Keratinocyte (primary cell): ENCODE measurements at regions not wholly inside any gene's neighbourhood (a gene's known extent, or its start where the extent isn't known, plus 50 kb on each side); places are given as distances from the start of the nearest gene placed in this dataset.

Source experiments
- DNase-seq: peaks from one replicate; pipeline ENCODE4 v3.0.0-alpha.2; 2011; ENCODE audit warnings: low read depth, missing footprints, low spot score
- FAIRE-seq: peaks from 2 replicates; lab custom pipeline; 2011; peaks lifted over from hg19 to GRCh38; lab: Jason Lieb, UNC
- H2AFZ ChIP-seq: 2 replicates; pipeline ENCODE4 v1.6.0; 2012; ENCODE audit warnings: low read length, control low read depth, inconsistent platforms; ENCODE audit not compliant: control insufficient read depth
- H3K27ac ChIP-seq: 2 replicates; pipeline ENCODE4 v1.5.1; 2011; ENCODE audit warnings: low read length; ENCODE audit not compliant: control insufficient read depth, insufficient read depth
- H3K27me3 ChIP-seq: 3 replicates; pipeline ENCODE4 v1.6.0; 2011; ENCODE audit warnings: low read length; ENCODE audit not compliant: control insufficient read depth, insufficient read depth; ENCODE audit errors: extremely low read depth
- H3K36me3 ChIP-seq, 2 experiments: 2 replicates in 1 of 2; 3 replicates in 1 of 2; pipeline ENCODE4 v1.5.1; 2011; ENCODE audit warnings: low read length in 2 of 2, mild to moderate bottlenecking in 1 of 2; ENCODE audit not compliant: control insufficient read depth in 2 of 2, insufficient read depth in 2 of 2; ENCODE audit errors: extremely low read depth in 1 of 2
- H3K4me1 ChIP-seq: 3 replicates; pipeline ENCODE4 v1.5.1; 2011; ENCODE audit warnings: low read length; ENCODE audit not compliant: control insufficient read depth, insufficient read depth; ENCODE audit errors: extremely low read depth
- H3K4me2 ChIP-seq: 3 replicates; pipeline ENCODE4 v1.6.0; 2011; ENCODE audit warnings: low read depth, low read length; ENCODE audit not compliant: control insufficient read depth, insufficient read depth; ENCODE audit errors: extremely low read depth
- H3K4me3 ChIP-seq, 3 experiments: fragments of 200-600 bp in 1 of 3; sonication (generic) in 1 of 3; 2 replicates in 2 of 3; 3 replicates in 1 of 3; pipeline ENCODE4 v1.5.1; 2011 to 2016; ENCODE audit warnings: low read length in 3 of 3, mild to moderate bottlenecking in 3 of 3, control low read depth in 2 of 3, inconsistent platforms in 1 of 3, low read depth in 1 of 3, mixed read lengths in 1 of 3, mixed run types in 1 of 3, moderate library complexity in 1 of 3; ENCODE audit not compliant: control insufficient read depth in 2 of 3, insufficient read depth in 2 of 3; ENCODE audit errors: extremely low read depth in 1 of 3
- H3K79me2 ChIP-seq: 2 replicates; pipeline ENCODE4 v1.6.0; 2012; ENCODE audit warnings: low read length; ENCODE audit not compliant: control insufficient read depth, insufficient read depth
- H3K9ac ChIP-seq: 3 replicates; pipeline ENCODE4 v1.6.0; 2011; ENCODE audit warnings: low read length; ENCODE audit not compliant: control insufficient read depth, insufficient read depth; ENCODE audit errors: extremely low read depth
- H3K9me1 ChIP-seq: 3 replicates; pipeline ENCODE4 v1.6.0; 2011; ENCODE audit warnings: low read length; ENCODE audit not compliant: control insufficient read depth, insufficient read depth; ENCODE audit errors: extremely low read depth
- H3K9me3 ChIP-seq: 2 replicates; pipeline ENCODE4 v1.5.1; 2012; ENCODE audit warnings: low read depth, low read length; ENCODE audit not compliant: control insufficient read depth
- H4K20me1 ChIP-seq: 3 replicates; pipeline ENCODE4 v1.6.0; 2011; ENCODE audit warnings: low read length; ENCODE audit not compliant: control insufficient read depth, insufficient read depth; ENCODE audit errors: extremely low read depth
- EZH2 ChIP-seq: IDR thresholded peaks from one replicate; pipeline ENCODE4 v1.6.1; 2012; ENCODE audit warnings: inconsistent platforms, mild to moderate bottlenecking, low read length, moderate library complexity
- dilution Hi-C: fragments of 300-500 bp; cut with MboI; formaldehyde crosslinking; loops from one replicate; pipeline ENCODE4 v1.7.0; 2020; ENCODE audit warnings: low sequenced_read_pairs; ENCODE audit not compliant: extremely low pct_ligation_motif_present
- TF ChIP-seq, protein P1 (sequence below), 3 experiments: IDR thresholded peaks in 1 of 3; conservative IDR thresholded peaks in 1 of 3; optimal IDR thresholded peaks in 1 of 3; 2 replicates in 2 of 3; 3 replicates in 1 of 3; pipeline versions ENCODE3 to v1.5.1; 2011; ENCODE audit warnings: low read length in 3 of 3, mild to moderate bottlenecking in 3 of 3, moderate library complexity in 2 of 3, control low read depth in 1 of 3, inconsistent platforms in 1 of 3; ENCODE audit not compliant: insufficient read depth in 2 of 3; ENCODE audit errors: extremely low read depth in 1 of 3

DNA sequence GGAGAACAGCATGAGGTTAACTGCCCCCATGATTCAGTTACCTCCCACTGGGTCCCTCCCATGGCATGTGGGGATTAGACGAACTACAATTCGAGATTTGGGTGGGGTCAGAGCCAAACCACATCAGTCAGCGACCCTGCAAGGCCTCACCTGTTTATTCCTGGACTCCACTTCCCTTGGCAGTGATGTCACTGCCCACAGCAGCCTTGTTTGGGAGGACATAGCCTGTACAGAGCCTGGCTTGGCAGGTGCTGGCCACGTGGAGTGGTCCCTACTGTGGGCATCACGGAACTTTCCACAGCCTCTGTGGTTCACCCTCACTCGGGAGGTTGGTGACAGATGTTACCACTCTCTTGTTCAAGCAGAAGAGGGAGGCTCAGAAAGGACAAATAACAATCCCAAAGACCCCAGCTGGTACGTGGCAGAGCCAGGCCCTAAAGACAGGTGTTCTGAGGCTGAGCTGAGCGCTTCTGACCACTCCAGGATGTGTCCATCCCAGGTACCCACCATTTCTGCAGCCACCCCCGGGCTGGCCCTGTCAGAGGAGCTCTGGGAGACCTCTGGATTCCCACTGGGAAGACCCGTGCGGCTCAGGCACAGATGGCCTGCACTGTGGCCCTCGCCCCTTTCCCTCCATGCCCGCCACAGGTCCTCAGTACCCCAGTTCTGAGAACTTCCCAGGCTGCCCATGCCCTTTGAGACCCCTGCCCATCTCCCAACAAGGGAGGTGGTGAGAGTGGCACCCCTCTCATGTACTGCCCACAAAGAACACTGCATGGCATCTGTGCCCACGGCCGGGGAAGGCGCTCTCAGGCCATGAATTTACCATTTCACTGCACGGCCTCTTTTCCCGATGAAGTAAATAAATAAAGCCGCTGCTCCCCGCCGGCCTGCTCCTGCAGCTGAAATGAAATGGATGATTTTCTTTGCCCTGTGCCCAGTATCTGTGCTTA, 605.8 kb downstream of the TBC1D22A start:
- TF ChIP-seq, protein P1, sequence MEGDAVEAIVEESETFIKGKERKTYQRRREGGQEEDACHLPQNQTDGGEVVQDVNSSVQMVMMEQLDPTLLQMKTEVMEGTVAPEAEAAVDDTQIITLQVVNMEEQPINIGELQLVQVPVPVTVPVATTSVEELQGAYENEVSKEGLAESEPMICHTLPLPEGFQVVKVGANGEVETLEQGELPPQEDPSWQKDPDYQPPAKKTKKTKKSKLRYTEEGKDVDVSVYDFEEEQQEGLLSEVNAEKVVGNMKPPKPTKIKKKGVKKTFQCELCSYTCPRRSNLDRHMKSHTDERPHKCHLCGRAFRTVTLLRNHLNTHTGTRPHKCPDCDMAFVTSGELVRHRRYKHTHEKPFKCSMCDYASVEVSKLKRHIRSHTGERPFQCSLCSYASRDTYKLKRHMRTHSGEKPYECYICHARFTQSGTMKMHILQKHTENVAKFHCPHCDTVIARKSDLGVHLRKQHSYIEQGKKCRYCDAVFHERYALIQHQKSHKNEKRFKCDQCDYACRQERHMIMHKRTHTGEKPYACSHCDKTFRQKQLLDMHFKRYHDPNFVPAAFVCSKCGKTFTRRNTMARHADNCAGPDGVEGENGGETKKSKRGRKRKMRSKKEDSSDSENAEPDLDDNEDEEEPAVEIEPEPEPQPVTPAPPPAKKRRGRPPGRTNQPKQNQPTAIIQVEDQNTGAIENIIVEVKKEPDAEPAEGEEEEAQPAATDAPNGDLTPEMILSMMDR (optimal IDR thresholded peaks at IDR 0.05 in 1 of 3, IDR thresholded peaks at IDR 0.05 in 1 of 3, conservative IDR thresholded peaks at IDR 0.05 in 1 of 3; ENCODE audit: extremely low read depth in 1 of 3, insufficient read depth in 2 of 3, low read length in 3 of 3): no peak
- TF ChIP-seq EZH2: no peak
- Histone ChIP-seq H3K4me3 (no peak overlapping the region), H3K4me1 (no peaks in the 10 kb centered on the region), H3K9me3 (peaks cover 2% of the 10 kb centered on the region), H3K9me1 (no peaks in the 10 kb centered on the region), H4K20me1 (no peaks in the 10 kb centered on the region), H3K36me3 (no peaks in the 10 kb centered on the region), H3K9ac (no peak overlapping the region), H2AFZ (no peak overlapping the region), H3K4me2 (no peak overlapping the region), H3K27me3 (no peaks in the 10 kb centered on the region), H3K79me2 (no peaks in the 10 kb centered on the region), H3K27ac (no peak overlapping the region)
- DNase-seq: no peak
- dilution Hi-C loops: no loop called here
- FAIRE-seq: no peak

DNA sequence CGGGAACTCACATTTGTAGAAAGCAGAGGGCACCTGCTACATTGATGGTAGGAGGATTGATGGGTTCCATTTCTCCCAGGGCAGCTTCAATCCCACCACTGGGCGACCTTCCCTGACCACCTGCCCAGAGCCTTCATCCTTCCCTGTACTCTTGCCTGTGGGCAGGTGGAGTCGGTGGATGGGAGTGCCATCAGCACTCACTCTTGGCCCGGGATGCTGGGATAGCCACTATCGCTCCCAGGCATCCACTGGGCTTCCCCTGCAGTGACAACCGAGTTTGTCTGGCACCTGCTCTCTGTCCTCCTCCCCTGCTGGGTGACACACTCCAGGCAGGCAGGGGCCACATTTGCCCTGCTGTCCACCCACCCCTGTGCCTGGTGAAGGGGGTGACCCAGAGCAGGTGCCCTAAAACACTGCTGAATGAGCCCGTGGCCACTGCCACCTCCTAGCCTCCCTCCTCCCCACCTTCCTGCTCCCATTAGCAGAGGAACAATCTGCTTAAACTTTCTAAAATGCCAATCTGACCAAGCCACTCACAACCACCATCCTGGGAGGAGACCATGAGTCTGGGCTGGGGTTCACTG, 604.7 kb downstream of the TBC1D22A start:
- dilution Hi-C loops: no loop called here
- H3K27ac ChIP-seq: no peak overlapping the region
- H3K27me3 ChIP-seq: no peaks in the 10 kb centered on the region
- no peaks in the 10 kb centered on the region for H3K9me1 ChIP-seq
- DNase-seq (no peak), FAIRE-seq (no peak)
- H3K9me3 ChIP-seq: peaks cover 2% of the 10 kb centered on the region
- H3K36me3 ChIP-seq: no peaks in the 10 kb centered on the region
- H3K4me1 ChIP-seq: no peaks in the 10 kb centered on the region
- H3K4me3 ChIP-seq: no peak overlapping the region
- H3K4me2 ChIP-seq: no peak overlapping the region
- H3K79me2 ChIP-seq: no peaks in the 10 kb centered on the region
- no peak overlapping the region for H3K9ac ChIP-seq
- H4K20me1 ChIP-seq: no peaks in the 10 kb centered on the region
- no peak for TF ChIP-seq EZH2
- TF ChIP-seq, protein P1 (optimal IDR thresholded peaks at IDR 0.05 in 1 of 3, IDR thresholded peaks at IDR 0.05 in 1 of 3, conservative IDR thresholded peaks at IDR 0.05 in 1 of 3; ENCODE audit: extremely low read depth in 1 of 3, insufficient read depth in 2 of 3, low read length in 3 of 3): no peak
- H2AFZ ChIP-seq: no peak overlapping the region
